HG03521 (cell line): ENCODE measurements at regions not wholly inside any gene's neighbourhood (a gene's known extent, or its start where the extent isn't known, plus 50 kb on each side); places are given as distances from the start of the nearest gene placed in this dataset.

Experiments used
- ATAC-seq: cut with Tn5 transposase; IDR thresholded peaks from one replicate; pipeline ENCODE4 v1.9.1; 2021; ENCODE audit warnings: mild to moderate bottlenecking, moderate library complexity; ENCODE audit not compliant: unreplicated experiment

GRCh38 chr2:67215214-67216055 is 181.7 kb upstream of the ETAA1 start:
- ATAC-seq, result no peak

GRCh38 chr2:67216103-67216502 is 181.0 kb upstream of the ETAA1 start:
- ATAC-seq, result no peak

- no peak for ATAC-seq
These were observed 180.3 kb upstream of the ETAA1 start for GRCh38 chr2:67216881-67217280.

- no peak for ATAC-seq
These were observed 179.7 kb upstream of the ETAA1 start for GRCh38 chr2:67217398-67217797.

GRCh38 chr2:67218056-67218455 is 179.1 kb upstream of the ETAA1 start:
- ATAC-seq, result no peak

- no peak for ATAC-seq
These were observed 177.5 kb upstream of the ETAA1 start for GRCh38 chr2:67219651-67220050.

GRCh38 chr2:67221266-67221665 is 175.9 kb upstream of the ETAA1 start:
- ATAC-seq, result no peak

- ATAC-seq, result no peak
These were observed 171.7 kb upstream of the ETAA1 start for GRCh38 chr2:67225287-67225973.

- ATAC-seq, result no peak
These were observed 167.4 kb upstream of the ETAA1 start for GRCh38 chr2:67229706-67230105.

- no peak for ATAC-seq
These were observed 164.2 kb upstream of the ETAA1 start for GRCh38 chr2:67232936-67233335.

- no peak for ATAC-seq
These were observed 162.7 kb upstream of the ETAA1 start for GRCh38 chr2:67234440-67234839.

GRCh38 chr2:67237288-67237687 is 159.8 kb upstream of the ETAA1 start:
- ATAC-seq, result no peak

GRCh38 chr2:67240507-67240906 is 156.6 kb upstream of the ETAA1 start:
- ATAC-seq, result no peak

- ATAC-seq, result no peak
These were observed 155.7 kb upstream of the ETAA1 start for GRCh38 chr2:67241453-67241852.

GRCh38 chr2:67242456-67242855 is 154.7 kb upstream of the ETAA1 start:
- ATAC-seq, result no peak

GRCh38 chr2:67243919-67244318 is 153.2 kb upstream of the ETAA1 start:
- no peak for ATAC-seq

GRCh38 chr2:67246791-67247190 is 150.3 kb upstream of the ETAA1 start:
- ATAC-seq, result no peak

- ATAC-seq, result no peak
These were observed 145.4 kb upstream of the ETAA1 start for GRCh38 chr2:67251741-67252140.

- ATAC-seq, result no peak
These were observed 141.1 kb upstream of the ETAA1 start for GRCh38 chr2:67255933-67256615.

- ATAC-seq, result no peak
These were observed 140.2 kb upstream of the ETAA1 start for GRCh38 chr2:67256892-67257291.

GRCh38 chr2:67258122-67258521 is 139.0 kb upstream of the ETAA1 start:
- ATAC-seq, result no peak

- ATAC-seq, result no peak
These were observed 138.3 kb upstream of the ETAA1 start for GRCh38 chr2:67258831-67259230.
